Cerebellar nuclear complex (tissue), 1 donor: ENCODE measurements at regions not wholly inside any gene's neighbourhood (a gene's known extent, or its start where the extent isn't known, plus 50 kb on each side); places are given as distances from the start of the nearest gene placed in this dataset.
"Not testable (repeated sequence)": the region's sequence is repeated elsewhere in the genome, so short reads cannot be mapped to it uniquely, and the experiment has no call there.

ENCODE experiments used
- DNase-seq, 2 experiments: peaks; one replicate each; lab custom pipeline; 2025; lab: John Stamatoyannopoulos, UW

- DNase-seq, result no peak
Observed at GRCh38 chr3:144822671-144823070, 851.0 kb downstream of the DIPK2A start.

- DNase-seq, result no peak
Observed at GRCh38 chr3:144831955-144832716, 860.5 kb downstream of the DIPK2A start.

- no peak for DNase-seq
Observed at GRCh38 chr3:144839991-144840390, 868.4 kb downstream of the DIPK2A start.

GRCh38 chr3:144840866-144841265, 869.2 kb downstream of the DIPK2A start:
- no peak for DNase-seq

- no peak for DNase-seq
Observed at GRCh38 chr3:144843099-144843498, 871.5 kb downstream of the DIPK2A start.

- no peak for DNase-seq
Observed at GRCh38 chr3:144852999-144853398, 881.4 kb downstream of the DIPK2A start.

GRCh38 chr3:144854020-144854419, 882.4 kb downstream of the DIPK2A start:
- DNase-seq, result not testable (repeated sequence)

- DNase-seq, result no peak
Observed at GRCh38 chr3:144859161-144859560, 887.5 kb downstream of the DIPK2A start.

GRCh38 chr3:144864646-144865045, 893.0 kb downstream of the DIPK2A start:
- no peak for DNase-seq

GRCh38 chr3:144865948-144866347, 894.3 kb downstream of the DIPK2A start:
- DNase-seq, result no peak

GRCh38 chr3:144866476-144866875, 894.9 kb downstream of the DIPK2A start:
- no peak for DNase-seq

GRCh38 chr3:144868506-144868905, 896.9 kb downstream of the DIPK2A start:
- no peak for DNase-seq

GRCh38 chr3:144873066-144873465, 901.4 kb downstream of the DIPK2A start:
- no peak for DNase-seq

- DNase-seq, result no peak
Observed at GRCh38 chr3:144875211-144875610, 903.6 kb downstream of the DIPK2A start.

- DNase-seq, result no peak
Observed at GRCh38 chr3:144877356-144877755, 905.7 kb downstream of the DIPK2A start.

- DNase-seq, result no peak
Observed at GRCh38 chr3:144879701-144880100, 908.1 kb downstream of the DIPK2A start.

- DNase-seq, result no peak
Observed at GRCh38 chr3:144893980-144894379, 922.4 kb downstream of the DIPK2A start.

- no peak for DNase-seq
Observed at GRCh38 chr3:144894576-144894975, 923.0 kb downstream of the DIPK2A start.

GRCh38 chr3:144900366-144900765, 928.7 kb downstream of the DIPK2A start:
- DNase-seq, result no peak

- DNase-seq, result not testable (repeated sequence)
Observed at GRCh38 chr3:144907581-144907980, 936.0 kb downstream of the DIPK2A start.

- no peak for DNase-seq
Observed at GRCh38 chr3:144912968-144913367, 941.3 kb downstream of the DIPK2A start.

GRCh38 chr3:144915202-144915601, 943.6 kb downstream of the DIPK2A start:
- no peak for DNase-seq

- peak; percentile 43 to 67 for DNase-seq
Observed at GRCh38 chr3:144921710-144922109, 950.1 kb downstream of the DIPK2A start.
